OCI-LY3 (cell line): ENCODE measurements at regions not wholly inside any gene's neighbourhood (a gene's known extent, or its start where the extent isn't known, plus 50 kb on each side); places are given as distances from the start of the nearest gene placed in this dataset.

Source experiments
- H2AFZ ChIP-seq: fragments of 200-600, 300-600 bp; shearing (Covaris generic); 2 replicates; pipeline ENCODE4 v1.6.0; 2014; ENCODE audit warnings: antibody characterized with exemption, low read depth, low read length
- H3K27ac ChIP-seq: fragments of 200-600, 300-600 bp; sonication (generic); 2 replicates; pipeline ENCODE4 v1.5.1; 2014; ENCODE audit warnings: mild to moderate bottlenecking, low read length, moderate library complexity, mixed read lengths
- H3K27me3 ChIP-seq: fragments of 200-600, 300-600 bp; sonication (generic); 2 replicates; pipeline ENCODE4 v1.6.1; 2014; ENCODE audit warnings: low read depth, low read length, mixed read lengths
- H3K36me3 ChIP-seq: fragments of 200-600, 300-600 bp; sonication (generic); replicated peaks from 2 replicates; pipeline ENCODE3; 2014; ENCODE audit warnings: low read depth, low read length, mixed read lengths
- H3K4me1 ChIP-seq: fragments of 300-600, 200-600 bp; sonication (generic); 2 replicates; pipeline ENCODE4 v1.6.1; 2014; ENCODE audit warnings: low read length, mixed read lengths
- H3K4me2 ChIP-seq: fragments of 200-600, 300-600 bp; sonication (generic); 2 replicates; pipeline ENCODE4 v1.6.1; 2014; ENCODE audit warnings: low read length, mixed read lengths
- H3K4me3 ChIP-seq: fragments of 300-600, 200-600 bp; sonication (generic); 2 replicates; pipeline ENCODE4 v1.5.1; 2014; ENCODE audit warnings: antibody characterized with exemption, mild to moderate bottlenecking, low read length, moderate library complexity
- H3K79me2 ChIP-seq: fragments of 300-600, 200-600 bp; shearing (Covaris generic); 2 replicates; pipeline ENCODE4 v1.6.1; 2014; ENCODE audit warnings: mild to moderate bottlenecking, low read length, mixed read lengths
- H3K9ac ChIP-seq: fragments of 300-600, 200-600 bp; shearing (Covaris generic); 2 replicates; pipeline ENCODE4 v1.6.0; 2014; ENCODE audit warnings: mild to moderate bottlenecking, low read length, moderate library complexity
- H3K9me3 ChIP-seq: fragments of 200-600, 300-600 bp; shearing (Covaris generic); 2 replicates; pipeline ENCODE4 v1.6.1; 2014; ENCODE audit warnings: low read length, mixed read lengths; ENCODE audit not compliant: insufficient read depth
- H4K20me1 ChIP-seq: fragments of 200-600, 300-600 bp; sonication (generic); 2 replicates; pipeline ENCODE4 v1.6.1; 2016; ENCODE audit warnings: low read length, mixed read lengths; ENCODE audit not compliant: insufficient read depth
- CTCF ChIP-seq: fragments of 200-600, 300-600 bp; sonication (generic); IDR thresholded peaks from 2 replicates; pipeline ENCODE4 v1.5.1; 2014; ENCODE audit warnings: antibody characterized with exemption, low read length, low read depth
- EZH2phosphoT487 ChIP-seq: fragments of 200-600 bp; shearing (Covaris generic); IDR thresholded peaks from 2 replicates; pipeline ENCODE4 v1.6.1; 2018; ENCODE audit warnings: antibody characterized with exemption, mixed run types, low read depth

- Histone ChIP-seq H3K9me3 (no peaks in the 10 kb centered on the region), H3K27me3 (0 out of 2 replicates have a peak, but pooled peaks cover 4% of the 10 kb centered on the region), H3K4me2 (no peak overlapping the region), H3K36me3 (no peaks in the 10 kb centered on the region), H4K20me1 (no peaks in the 10 kb centered on the region), H3K27ac (no peak overlapping the region), H3K4me1 (no peaks in the 10 kb centered on the region), H3K9ac (no peak overlapping the region), H3K4me3 (no peak overlapping the region), H2AFZ (no peak overlapping the region), H3K79me2 (no peaks in the 10 kb centered on the region)
- TF ChIP-seq EZH2phosphoT487 (no peak), CTCF (no peak)
Observed at GRCh38 chr12:67795236-67795635, 146.7 kb downstream of the DYRK2 start.

- H3K27me3 ChIP-seq: 0 out of 2 replicates have a peak, but pooled peaks cover 4% of the 10 kb centered on the region
- H3K4me1 ChIP-seq: peaks cover 4% of the 10 kb centered on the region; the same call in 1 of the 2 replicates
- no peaks in the 10 kb centered on the region for H3K36me3 ChIP-seq
- no peaks in the 10 kb centered on the region for H3K79me2 ChIP-seq
- no peak overlapping the region for H2AFZ ChIP-seq
- no peak for TF ChIP-seq EZH2phosphoT487
- no peak for TF ChIP-seq CTCF
- no peaks in the 10 kb centered on the region for H4K20me1 ChIP-seq
- H3K9me3 ChIP-seq: no peaks in the 10 kb centered on the region
- no peak overlapping the region for H3K9ac ChIP-seq
- H3K27ac ChIP-seq: no peak overlapping the region
- no peak overlapping the region for H3K4me2 ChIP-seq
- H3K4me3 ChIP-seq: no peak overlapping the region
Observed at GRCh38 chr12:67797185-67797741, 148.7 kb downstream of the DYRK2 start.

GRCh38 chr12:67797753-67798152 lies 149.2 kb downstream of the DYRK2 start:
- Histone ChIP-seq H2AFZ (no peak overlapping the region), H4K20me1 (no peaks in the 10 kb centered on the region), H3K9ac (no peak overlapping the region)

GRCh38 chr12:67798768-67799167 lies 150.2 kb downstream of the DYRK2 start:
- Histone ChIP-seq H3K4me3 (no peak overlapping the region), H3K9ac (no peak overlapping the region)

More at GRCh38 chr12:67797753-67798152, 149.2 kb downstream of the DYRK2 start:
- no peaks in the 10 kb centered on the region for H3K36me3 ChIP-seq
- H3K4me2 ChIP-seq: no peak overlapping the region
- no peak for TF ChIP-seq EZH2phosphoT487
- TF ChIP-seq CTCF: no peak
- no peak overlapping the region for H3K27ac ChIP-seq
- no peaks in the 10 kb centered on the region for H3K9me3 ChIP-seq
- no peaks in the 10 kb centered on the region for H3K79me2 ChIP-seq
- H3K4me3 ChIP-seq: no peak overlapping the region
- 0 out of 2 replicates have a peak, but pooled peaks cover 4% of the 10 kb centered on the region for H3K27me3 ChIP-seq
- H3K4me1 ChIP-seq: peaks cover 4% of the 10 kb centered on the region; the same call in 1 of the 2 replicates

More at GRCh38 chr12:67798768-67799167, 150.2 kb downstream of the DYRK2 start:
- Histone ChIP-seq H3K27me3 (0 out of 2 replicates have a peak, but pooled peaks cover 4% of the 10 kb centered on the region), H3K4me1 (peaks cover 4% of the 10 kb centered on the region; the same call in 1 of the 2 replicates), H3K79me2 (no peaks in the 10 kb centered on the region), H3K36me3 (no peaks in the 10 kb centered on the region), H3K9me3 (no peaks in the 10 kb centered on the region), H4K20me1 (no peaks in the 10 kb centered on the region), H3K4me2 (no peak overlapping the region), H2AFZ (no peak overlapping the region), H3K27ac (no peak overlapping the region)
- TF ChIP-seq CTCF (no peak), EZH2phosphoT487 (no peak)
